HG03060 (cell line): ENCODE measurements at regions not wholly inside any gene's neighbourhood (a gene's known extent, or its start where the extent isn't known, plus 50 kb on each side); places are given as distances from the start of the nearest gene placed in this dataset.

ENCODE experiments used
- ATAC-seq: cut with Tn5 transposase; IDR thresholded peaks from one replicate; pipeline ENCODE4 v1.9.1; 2021; ENCODE audit warnings: low read depth, moderate number of reproducible peaks; ENCODE audit not compliant: unreplicated experiment

DNA sequence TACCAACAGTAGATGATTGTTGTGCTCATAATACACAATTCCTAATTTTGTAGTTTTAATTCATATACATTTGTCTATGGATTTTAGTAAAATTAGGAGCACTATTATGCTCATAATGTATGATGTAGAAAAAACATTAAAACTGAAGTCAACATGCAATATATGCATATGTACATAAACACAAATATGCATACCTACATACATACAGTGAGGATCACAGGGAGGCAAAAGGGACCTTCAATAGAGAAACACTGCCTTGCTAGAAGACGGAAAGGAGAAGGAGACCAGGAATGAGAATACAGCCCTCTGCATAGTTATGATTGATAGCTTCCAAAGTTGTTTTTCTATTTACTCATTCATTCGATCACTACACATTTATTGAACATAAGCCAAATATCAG is 606.5 kb downstream of the LMO4 start:
- ATAC-seq, result no peak

DNA sequence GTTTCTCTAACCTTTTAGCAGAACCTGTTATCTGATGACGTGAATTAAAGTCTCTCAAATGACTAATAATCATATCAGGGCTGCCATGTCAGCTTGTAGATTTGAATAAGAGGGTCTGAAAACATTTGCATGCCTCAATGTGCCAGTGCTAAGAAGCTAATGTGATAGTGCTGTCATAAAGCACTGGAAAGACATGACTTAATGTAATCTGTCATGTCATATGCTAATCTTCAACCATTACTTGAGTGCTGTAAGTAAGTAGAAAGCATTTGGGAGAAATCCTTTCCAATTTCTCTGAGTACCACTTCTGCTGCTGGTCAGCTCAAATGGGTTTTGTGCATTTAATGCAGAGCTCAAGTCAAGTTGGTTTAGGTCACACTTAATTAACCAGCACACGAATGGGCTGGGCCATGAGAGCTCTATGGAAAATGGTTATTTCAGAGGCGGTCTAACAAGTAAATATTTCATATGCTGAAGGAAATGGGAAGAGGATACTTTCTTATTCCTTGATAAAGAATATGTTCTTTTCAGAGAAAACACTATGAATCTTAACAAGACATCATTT is 609.2 kb downstream of the LMO4 start:
- ATAC-seq, result no peak

DNA sequence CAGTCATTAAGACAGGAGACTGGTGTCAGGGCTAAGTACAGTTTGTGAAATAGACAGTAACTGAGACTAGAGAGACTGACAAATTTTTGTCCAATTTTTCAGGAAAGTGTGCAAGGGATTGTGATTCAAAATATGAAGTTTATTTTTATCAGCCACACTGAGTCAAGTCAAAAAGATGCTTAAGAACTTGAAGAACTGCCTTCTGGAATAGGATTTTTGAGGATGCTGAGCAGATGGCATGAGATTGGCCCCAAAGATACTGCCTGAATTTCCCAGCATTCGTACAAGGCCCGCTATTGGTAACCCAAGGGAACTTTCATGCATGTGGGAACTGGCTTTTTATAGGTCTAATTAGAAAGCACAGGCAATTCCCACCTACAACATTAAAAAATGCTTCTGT is 610.0 kb downstream of the LMO4 start:
- no peak for ATAC-seq

DNA sequence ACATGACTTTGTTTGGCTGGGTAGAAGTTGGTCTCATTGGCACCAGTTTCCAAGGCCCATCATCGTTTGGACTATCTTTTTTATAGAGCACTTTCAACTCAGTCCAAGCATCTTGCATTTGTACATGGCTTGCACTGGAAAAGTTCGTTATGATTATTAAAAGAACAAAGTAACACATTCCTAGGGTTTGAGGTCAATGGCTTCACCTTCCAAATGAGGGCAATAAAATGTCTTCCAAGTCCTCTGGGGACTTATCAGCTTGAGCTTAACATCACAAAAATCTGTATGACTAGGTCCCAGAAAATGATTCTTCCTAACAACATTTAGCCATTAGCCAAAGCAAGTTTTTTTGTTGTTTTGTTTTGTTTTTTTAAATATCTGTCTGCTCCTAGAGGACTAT is 610.8 kb downstream of the LMO4 start:
- no peak for ATAC-seq

DNA sequence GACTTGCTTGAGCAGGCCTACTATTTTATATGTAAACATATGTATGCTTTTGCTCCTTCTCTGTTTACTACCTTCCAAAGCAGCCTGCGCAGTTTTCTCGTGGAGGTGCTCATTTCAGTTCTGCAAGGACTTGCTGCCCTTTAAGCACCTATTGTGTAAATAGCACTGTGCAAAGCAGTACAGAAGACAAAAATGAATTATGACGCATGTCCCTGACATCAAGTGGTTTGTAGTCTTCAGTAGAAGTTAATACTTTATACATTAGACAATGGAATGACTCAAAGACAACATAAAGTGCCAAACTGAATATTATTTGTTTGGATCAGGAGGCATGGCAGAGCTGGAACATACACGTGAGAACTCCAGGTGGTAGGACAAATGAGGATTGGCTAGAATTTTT is 611.7 kb downstream of the LMO4 start:
- ATAC-seq, result no peak

DNA sequence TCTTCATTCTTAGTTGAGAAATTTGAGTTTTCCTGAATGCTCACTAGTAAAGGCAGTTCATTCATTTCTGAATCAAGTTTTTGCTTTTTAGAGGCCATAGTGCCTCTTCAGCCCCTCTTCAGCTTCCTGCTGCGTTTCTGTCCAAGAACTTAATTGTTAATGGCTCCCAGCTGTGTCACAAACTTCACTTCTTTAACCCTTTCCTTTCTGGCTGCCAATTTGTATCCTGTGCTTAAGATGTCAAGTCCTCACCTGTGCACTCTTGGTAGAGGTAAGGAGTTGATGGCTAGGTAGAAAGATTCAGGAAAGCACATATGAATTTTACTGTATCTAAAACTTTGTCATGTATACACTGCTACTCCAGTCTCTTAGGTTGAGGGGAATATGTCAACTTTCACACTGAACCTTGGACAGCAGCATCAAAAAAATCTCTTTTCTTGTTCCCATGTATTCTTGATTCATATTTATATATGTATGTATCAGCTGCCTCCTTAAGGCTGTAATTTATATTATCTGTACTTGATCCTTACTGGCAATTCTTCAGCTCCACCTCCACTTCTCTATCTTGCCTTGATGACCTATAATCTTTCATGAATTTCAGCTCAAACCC is 612.8 kb downstream of the LMO4 start:
- ATAC-seq, result no peak

DNA sequence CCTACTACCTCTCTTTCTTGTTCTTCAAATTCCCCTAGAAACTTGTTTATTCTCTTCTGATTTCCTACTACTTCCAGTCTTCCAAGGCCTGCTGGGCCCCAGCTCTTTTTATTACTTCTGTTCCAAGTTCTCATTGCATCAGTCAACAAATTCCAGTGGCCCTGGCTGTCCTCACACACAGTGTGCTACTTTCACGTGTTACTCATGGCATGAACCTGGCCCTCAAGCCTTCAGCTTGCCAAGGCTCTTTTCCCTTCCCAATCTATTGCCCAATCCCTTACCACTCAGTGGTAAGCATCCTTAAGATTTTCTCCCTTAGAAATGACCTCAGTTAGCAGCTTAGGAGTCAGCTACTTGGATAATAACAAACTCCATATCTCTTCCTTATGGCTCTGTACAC is 613.5 kb downstream of the LMO4 start:
- ATAC-seq, result no peak

DNA sequence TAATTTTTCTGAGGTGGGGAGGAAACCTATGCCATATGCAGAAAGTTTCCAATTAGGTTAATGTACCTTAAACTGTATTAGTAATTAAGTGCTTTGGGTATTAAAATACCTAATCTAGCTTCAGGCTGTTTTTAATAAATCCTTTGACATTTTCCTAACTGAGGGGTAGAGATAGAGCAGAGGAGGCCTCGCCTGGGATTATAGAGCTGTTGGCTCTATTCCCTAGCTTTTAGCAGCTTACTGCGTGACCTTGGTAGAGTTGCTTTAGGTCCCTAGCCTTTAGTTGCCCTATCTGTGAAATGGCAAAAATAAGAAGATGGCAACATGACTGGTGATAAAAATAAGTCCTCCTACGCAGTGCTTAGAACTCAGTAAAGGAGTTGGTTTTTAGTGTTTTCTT is 621.0 kb downstream of the LMO4 start:
- ATAC-seq, result no peak

DNA sequence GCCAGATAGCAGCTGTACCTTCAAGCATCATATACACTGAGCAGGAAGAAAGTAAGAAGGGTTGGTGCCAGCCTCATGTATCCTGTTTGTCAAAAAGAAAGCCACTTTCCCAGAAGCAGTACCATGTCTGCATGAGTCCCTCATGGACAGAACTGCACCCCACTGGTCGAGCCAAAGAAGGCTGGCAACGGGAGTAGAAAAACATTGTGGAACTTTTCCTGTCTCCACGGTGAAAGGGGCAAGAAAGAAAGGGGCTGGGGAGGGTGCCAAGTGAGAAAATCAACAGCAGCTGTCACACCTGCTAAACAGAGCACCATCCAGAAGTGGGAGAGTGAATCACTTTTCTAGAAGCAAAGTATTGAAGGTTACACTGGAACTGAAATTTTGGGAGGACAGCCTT is 621.7 kb downstream of the LMO4 start:
- no peak for ATAC-seq

DNA sequence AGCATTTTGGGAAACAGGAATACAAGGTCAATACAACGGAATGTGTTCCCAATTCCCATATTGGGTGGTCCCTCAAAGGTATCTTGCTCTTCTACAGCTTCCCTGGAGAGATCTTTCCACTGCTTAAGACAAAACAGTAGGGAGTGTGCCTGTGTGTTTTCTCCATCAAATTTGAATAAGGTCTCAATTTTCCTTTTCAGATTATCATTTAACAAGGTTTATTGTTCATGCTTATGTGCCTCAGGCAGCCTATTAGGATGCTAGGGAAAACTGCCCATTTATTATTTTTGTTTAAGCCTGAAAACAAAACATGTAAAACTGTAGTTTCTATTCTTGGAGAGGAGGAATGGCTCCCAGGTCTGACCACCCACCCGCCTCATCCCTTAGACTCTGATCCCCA is 622.7 kb downstream of the LMO4 start:
- ATAC-seq, result no peak

DNA sequence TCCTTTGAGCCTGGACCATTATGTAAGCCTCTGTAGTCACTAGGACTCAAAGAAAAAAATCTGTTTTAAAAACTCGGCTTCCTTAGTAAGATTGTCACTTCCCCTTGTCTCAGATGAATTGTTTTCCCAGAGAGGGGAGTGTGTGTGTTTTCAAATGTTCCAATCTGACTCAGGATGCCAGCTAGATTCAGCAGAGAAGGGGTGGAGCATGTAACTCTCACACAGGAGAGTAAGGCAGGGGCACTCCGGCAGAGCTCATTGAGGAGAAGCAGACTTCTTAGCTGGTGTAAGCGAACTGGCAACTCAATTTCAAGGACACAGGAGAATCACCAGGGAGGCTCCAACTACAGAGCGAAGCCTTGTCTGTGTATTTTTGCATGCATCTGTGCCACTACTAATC is 623.2 kb downstream of the LMO4 start:
- ATAC-seq, result no peak

DNA sequence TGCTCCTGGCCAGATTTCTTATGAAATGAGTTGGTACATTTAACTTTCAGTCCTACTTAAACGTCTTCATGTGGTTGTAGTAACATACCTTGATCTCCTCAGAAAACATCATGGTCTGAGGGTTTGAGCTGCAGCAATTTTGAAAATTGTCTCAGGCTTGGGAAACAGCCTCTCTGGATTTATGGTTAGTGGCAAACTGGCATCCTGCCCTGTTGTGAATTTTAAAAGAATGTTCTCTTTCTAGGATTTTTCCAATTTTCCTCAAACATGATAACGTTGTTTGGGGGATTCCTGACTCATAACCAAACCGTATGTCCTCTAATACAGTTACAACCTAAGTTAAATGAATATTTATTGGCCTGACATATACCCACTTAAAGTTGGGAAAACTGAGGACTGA is 624.4 kb downstream of the LMO4 start:
- no peak for ATAC-seq

DNA sequence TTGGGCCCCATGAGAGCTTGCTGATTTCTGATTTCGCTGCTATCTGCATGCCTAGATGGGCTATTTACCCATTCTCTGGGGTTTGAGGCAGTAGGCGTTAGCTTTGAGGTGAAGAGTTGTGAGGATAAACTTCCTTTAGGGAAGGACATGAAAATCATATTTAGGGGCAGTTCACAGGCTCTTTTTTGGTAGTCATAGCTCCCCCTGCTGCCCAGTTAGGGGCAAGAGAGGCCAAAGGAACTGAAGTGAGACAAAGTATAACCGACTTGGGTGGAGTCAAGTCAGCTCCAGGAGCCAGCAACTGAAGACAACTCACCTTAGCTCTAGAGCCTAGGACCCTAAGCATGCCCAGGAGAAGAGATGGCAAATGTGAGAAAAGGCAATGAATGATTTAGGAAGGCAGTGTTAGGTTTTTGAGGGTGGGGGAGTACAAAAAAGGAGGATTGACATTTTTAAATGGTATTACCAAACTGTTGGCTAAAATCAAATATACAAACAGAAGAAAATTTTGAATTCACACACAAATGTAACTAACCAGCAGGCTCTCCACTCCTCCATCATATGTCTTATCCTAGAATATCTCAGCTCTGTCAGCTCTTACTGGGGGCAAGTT is 625.2 kb downstream of the LMO4 start:
- no peak for ATAC-seq

DNA sequence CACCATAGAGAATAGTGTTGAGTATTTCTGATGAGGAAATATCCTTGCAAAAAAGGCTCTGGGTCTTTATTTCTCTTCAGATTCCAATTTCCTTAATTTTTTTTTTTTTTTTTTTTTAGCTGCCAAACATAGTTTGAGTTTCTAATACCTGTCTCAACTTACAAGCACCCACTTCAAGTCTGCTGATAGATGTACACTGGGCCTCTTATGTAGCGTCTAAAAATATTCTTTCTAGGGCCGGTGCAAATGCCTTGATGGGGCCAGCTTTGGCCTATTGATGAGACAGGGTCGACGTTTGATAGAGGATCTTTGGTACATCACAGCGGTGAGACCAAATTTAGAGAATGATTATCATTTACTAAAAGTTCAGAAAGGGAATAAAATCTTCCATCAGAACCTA is 626.4 kb downstream of the LMO4 start:
- no peak for ATAC-seq

DNA sequence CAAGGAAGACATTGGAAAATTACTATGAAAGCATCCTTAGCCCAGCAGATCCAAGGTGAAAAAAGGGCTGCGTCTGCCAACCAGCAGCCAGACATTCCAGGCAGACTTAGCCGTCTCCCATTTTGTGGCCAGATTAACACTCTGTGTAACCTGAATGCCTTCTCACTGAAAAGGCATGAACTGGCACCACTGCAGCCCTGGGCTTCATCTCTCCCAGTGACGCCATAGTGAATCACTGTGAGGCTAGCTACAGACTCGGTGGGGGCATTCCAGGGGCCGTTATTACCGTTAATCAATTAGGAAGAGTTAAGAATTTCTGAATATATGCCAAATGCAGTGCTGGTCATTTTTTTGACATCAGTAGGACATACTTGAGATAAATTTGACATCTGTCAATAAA is 627.4 kb downstream of the LMO4 start:
- ATAC-seq, result no peak

DNA sequence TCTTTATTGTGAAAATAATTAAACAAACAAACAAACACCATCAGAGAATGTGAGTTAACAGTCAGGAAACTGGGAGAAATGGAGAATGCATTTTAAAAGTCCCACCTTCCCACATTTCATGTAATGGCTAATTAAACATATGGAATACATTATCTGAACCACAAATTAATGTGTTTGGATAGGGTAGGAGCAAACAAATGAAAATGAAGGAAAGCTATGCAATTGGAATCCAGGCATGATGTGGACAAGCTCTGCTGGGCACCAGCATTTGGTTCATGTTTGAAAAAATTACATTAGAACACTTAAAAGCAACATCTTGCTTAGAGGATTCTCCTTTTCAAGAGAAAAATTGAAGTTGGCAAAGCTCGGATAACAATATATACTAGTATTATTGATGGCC is 628.1 kb downstream of the LMO4 start:
- ATAC-seq, result no peak

DNA sequence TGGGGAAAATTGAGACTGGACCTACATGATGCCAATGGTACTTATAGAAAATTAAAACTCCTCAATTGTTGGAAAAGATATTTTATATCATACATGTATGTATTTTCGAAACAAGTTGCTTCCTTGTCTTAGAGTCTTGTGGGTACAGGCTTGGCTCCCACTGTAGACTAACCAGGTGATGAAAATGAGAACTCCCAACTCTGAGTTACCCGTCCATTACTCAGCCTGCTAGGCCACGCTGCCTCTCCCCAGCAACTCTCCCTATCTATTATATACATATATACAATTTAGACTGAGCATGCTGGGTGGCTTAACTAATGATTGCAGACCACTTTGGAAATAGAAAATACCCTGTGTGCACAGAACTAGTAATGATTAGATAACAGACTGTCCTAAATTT is 628.7 kb downstream of the LMO4 start:
- ATAC-seq, result no peak

DNA sequence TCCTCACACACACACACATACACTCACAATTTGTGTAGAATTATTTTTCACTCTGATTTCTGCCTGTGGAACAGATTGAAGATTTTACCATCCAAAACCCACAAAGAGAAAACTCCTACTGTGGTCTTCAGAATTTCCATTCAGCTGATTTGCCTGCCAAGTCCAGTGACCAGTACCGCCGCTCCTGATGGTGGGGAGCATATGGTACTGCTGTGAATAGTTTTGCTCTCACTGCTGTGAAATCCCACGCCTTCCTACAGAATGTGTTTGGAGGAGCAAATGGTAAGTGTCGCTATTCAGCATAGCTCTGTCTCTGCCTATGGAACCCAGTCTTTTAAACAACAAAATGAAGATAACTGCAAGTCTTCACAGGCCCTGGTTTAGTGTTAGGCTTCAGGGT is 629.5 kb downstream of the LMO4 start:
- no peak for ATAC-seq

DNA sequence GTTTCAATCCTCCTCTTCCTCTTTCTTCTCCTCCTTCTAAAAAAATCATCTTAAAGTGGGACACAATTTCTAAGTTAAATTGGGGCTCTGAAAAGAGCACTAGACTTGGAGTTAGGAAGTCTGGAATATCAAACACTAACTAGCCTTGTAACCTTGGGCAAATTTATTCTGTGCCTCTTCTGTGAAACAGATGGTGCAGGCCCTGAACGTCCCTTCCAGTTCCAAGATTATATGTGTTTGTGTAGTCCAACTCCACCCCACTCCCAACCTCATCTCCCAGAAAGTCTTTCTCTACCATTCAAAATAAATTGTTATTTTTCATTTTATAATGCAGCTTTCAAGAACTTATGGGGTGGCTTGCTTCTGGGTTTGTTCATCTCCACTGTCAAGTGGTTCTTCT is 630.0 kb downstream of the LMO4 start:
- ATAC-seq, result no peak

DNA sequence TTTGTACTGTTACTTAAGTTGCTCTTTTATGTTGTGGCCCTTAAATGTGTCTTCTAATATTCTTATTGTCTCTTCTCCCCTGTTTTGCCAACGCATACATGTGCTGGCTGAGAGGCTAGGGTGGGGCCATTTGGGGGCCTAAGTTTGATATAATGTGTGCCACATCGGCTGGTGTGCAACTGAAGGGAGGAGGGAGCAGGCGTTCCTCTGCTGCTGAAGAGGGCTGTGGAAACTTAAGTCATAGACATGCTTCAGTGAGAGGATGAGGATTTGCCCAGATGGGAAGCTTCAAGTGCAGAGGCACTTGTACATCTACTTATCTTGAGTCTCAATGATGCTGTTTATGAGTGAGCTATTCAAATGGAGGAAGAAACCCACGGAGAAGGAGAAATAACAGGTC is 630.6 kb downstream of the LMO4 start:
- ATAC-seq, result no peak

DNA sequence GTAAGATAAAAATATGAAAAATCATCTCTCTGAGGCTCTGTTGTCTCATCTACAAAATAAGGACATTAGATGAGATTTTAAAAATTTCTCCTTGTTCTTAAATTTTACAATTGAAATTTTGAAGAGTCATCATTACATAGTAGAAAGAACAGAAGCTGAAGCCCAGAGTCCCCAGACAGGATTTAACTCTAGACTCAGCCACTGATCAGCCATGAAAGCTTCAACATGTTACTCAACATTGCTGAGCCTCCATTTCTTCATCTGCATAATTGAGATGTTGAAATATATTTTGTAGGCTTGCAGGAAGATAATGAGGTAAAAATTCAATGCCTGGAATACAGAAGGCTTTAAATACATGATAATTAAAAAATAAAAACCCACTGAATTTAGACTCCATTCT is 633.3 kb downstream of the LMO4 start:
- no peak for ATAC-seq

DNA sequence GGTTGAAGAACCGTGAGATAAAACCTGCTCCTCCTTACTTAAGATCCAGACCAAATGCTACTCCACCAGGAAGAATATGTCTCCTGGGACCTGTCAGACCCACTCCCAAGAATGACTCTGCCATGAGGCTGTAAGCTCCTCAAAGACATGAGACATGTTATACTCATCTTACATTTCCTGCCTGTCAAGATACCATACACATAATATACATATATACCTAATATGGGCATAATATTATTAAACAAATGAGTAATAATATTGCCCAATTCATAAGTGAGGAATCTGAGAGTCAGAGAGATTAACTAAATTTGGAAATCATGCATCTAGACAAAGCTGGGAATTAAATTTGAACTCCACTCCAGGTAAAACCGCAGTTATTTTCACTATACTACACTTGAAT is 634.9 kb downstream of the LMO4 start:
- ATAC-seq, result no peak

DNA sequence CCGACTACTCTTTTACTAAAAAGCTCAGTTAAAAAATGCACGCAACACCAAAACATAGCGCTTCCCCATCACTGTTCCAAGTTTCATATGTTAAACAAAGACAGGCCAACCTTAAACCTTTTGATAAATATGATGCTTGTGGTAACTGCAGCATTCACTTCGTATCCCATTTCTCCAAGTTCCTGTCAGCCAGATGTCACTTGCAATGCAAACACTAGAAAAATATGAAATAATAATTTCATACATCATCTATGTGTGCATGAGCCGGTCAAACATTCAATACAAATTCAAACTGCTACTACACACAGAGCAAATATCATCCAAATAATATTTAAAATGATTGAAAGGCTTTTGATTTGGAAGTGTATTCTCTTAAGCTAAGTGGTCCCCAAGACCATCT is 636.5 kb downstream of the LMO4 start:
- ATAC-seq, result no peak
